ENCODE measurements at regions not wholly inside any gene's neighbourhood (a gene's known extent, or its start where the extent isn't known, plus 50 kb on each side); places are given as distances from the start of the nearest gene placed in this dataset.

DNA sequence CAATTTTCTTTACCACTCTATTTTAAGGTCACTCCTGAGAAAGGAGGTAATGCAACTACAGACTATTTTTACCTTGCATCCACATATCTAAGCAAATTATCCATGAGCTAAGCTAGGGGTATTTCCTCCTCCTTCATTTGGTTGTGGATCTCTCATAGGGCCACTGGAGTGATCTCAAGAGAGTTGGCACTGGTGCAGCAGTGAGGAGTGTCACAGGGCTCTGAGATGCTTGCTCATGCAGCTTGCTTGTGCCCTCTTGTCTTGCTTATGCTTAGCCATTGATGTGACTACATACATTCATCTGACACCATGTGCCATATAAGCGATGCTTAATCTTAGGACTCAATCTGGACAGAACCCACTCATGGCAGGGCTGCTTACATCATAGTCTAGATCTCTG is 950.3 kb downstream of the TSN start:
- TF ChIP-seq EZH2phosphoT487 (IDR thresholded peaks at IDR 0.05; ENCODE audit: insufficient read depth, low read depth) (no peak), EZH2 (IDR thresholded peaks at IDR 0.05; ENCODE audit: insufficient read depth, poor library complexity, severe bottlenecking) (no peak)
